ENCODE measurements at regions not wholly inside any gene's neighbourhood (a gene's known extent, or its start where the extent isn't known, plus 50 kb on each side); places are given as distances from the start of the nearest gene placed in this dataset.

DNA sequence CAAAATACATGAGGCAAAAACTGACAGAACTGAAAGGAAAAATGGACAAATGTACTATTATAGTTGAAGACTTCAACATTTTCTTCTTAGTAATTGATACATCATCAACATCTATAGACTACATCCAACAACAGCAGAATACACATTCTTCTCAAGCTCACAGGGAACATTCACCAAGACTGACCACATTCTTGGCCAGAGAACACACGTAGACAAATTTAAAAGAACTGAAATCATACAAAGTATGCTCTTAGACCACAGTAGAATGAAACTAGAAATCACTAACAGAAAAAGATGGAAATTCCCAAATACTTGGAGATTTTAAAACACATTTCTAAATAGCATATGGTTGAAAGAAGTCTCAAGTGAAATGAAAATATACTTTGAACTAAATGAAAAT lies 55.1 kb upstream of the NSMCE3 start:
- no peak for TF ChIP-seq CTCF (IDR thresholded peaks at IDR 0.05; ENCODE audit: low read depth, low read length)
- no peak overlapping the region for H3K4me3 ChIP-seq (replicated peaks in 1 of 2; ENCODE audit: low read depth in 2 of 2, low read length in 2 of 2)
- DNase-seq (ENCODE audit: low read depth in 2 of 2): peak in 1 of 2 donors; percentile 28

DNA sequence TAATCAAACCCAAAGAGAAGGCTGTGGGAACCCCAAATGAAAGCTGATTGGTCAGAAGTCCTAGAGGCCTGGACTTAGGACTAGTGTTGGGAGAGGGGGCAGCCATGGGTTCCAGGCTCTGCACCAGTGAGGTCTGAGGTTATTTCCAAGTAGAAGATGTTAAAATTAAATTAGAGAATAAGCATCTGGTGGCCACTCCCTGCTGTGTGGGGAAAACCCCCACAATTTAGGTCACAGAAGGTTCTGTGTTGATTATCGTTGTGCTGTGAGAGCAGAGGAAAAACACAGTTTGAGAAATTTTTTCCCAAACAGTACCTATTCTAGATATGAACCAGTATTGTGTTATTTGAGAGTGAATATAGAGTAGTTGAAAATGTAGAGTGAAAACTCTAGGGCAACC lies 53.9 kb upstream of the NSMCE3 start:
- H3K4me3 ChIP-seq (replicated peaks in 1 of 2; ENCODE audit: low read depth in 2 of 2, low read length in 2 of 2): no peak overlapping the region
- TF ChIP-seq CTCF (IDR thresholded peaks at IDR 0.05; ENCODE audit: low read depth, low read length): no peak
- no peak for DNase-seq (ENCODE audit: low read depth in 2 of 2)

DNA sequence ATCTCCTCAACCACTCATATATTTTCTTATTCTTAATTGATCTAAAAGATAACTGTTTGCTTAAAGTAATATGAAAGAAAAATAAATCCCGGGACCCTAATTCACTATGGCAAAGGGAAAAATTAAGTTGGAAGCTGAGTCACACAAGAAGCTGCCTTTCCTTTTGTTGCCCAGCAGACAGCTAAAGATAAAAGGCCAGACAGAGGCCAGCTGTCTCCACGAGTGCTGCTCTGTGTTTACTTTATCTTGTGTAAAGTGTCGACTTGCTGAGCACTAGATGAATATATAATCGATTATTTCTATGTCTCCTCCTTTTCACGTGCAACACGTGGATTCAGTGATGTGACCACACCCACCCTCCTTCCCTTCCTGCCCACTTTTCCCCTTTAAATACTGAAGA lies 52.8 kb upstream of the NSMCE3 start:
- no peak overlapping the region for H3K4me3 ChIP-seq (replicated peaks in 1 of 2; ENCODE audit: low read depth in 2 of 2, low read length in 2 of 2)
- peak; percentile 13 to 26 for DNase-seq (ENCODE audit: low read depth in 2 of 2)
- no peak for TF ChIP-seq CTCF (IDR thresholded peaks at IDR 0.05; ENCODE audit: low read depth, low read length)

DNA sequence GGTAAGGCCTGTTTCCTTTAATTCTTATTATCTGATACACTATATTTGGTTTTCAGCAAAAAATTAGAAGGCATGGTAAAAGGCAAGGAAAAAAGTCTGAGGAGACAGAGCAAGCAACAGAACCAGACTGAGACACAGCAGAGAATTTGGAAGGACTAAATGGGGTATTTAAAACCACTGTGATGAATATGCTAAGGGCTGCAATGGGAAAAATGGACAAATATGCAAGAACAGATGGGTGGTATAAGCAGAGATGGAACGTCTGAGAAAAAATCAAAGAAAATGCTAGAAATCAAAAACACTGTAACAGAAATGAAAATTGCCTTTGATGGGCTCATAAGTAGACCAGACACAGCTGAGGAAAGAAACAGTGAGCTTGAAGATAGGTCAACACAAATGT lies 50.8 kb upstream of the NSMCE3 start:
- no peak for TF ChIP-seq CTCF (IDR thresholded peaks at IDR 0.05; ENCODE audit: low read depth, low read length)
- no peak for DNase-seq (ENCODE audit: low read depth in 2 of 2)
- no peak overlapping the region for H3K4me3 ChIP-seq (replicated peaks in 1 of 2; ENCODE audit: low read depth in 2 of 2, low read length in 2 of 2)

DNA sequence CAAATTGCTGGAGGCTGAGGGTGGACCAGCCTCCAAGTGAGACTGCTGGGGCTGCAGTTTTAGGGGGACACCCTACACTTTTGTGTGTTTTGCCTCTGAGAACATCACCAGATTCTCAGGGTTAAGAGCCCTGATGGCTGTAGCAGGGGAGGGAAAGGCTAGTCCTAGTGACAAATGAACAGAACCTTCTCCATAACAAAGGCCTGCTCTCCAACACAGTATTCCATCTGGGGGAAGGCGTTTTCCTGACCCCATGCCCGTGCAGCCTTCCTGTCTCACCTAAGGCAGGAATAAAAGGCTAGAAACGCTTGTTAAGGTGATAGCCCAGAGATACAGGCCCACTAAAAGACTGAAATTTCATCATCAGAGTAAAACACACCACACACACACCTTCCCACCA lies 50.2 kb upstream of the NSMCE3 start:
- DNase-seq (ENCODE audit: low read depth in 2 of 2): no peak
- H3K4me3 ChIP-seq (replicated peaks in 1 of 2; ENCODE audit: low read depth in 2 of 2, low read length in 2 of 2): no peak overlapping the region
- TF ChIP-seq CTCF (IDR thresholded peaks at IDR 0.05; ENCODE audit: low read depth, low read length): no peak

All from cardiac fibroblast (primary cell).